Fibroblast of skin of left quadriceps (primary cell): ENCODE measurements at regions not wholly inside any gene's neighbourhood (a gene's known extent, or its start where the extent isn't known, plus 50 kb on each side); places are given as distances from the start of the nearest gene placed in this dataset.
"Not testable (repeated sequence)": the region's sequence is repeated elsewhere in the genome, so short reads cannot be mapped to it uniquely, and the experiment has no call there.

Experiments
- DNase-seq, 2 experiments: peaks; one replicate each; pipeline ENCODE4 v3.0.0-alpha.2; 2013; ENCODE audit warnings: low read depth in 2 of 2

GRCh38 chr12:97616946-97617345, 154.3 kb downstream of the RMST start:
- no peak for DNase-seq

GRCh38 chr12:97628962-97629361, 166.4 kb downstream of the RMST start:
- DNase-seq, result no peak

- no peak for DNase-seq
These were observed 166.8 kb downstream of the RMST start for GRCh38 chr12:97629382-97629781.

GRCh38 chr12:97630356-97630755, 167.8 kb downstream of the RMST start:
- no peak for DNase-seq

- DNase-seq, result no peak
These were observed 168.3 kb downstream of the RMST start for GRCh38 chr12:97630875-97631274.

- no peak for DNase-seq
These were observed 175.2 kb downstream of the RMST start for GRCh38 chr12:97637770-97638169.

- DNase-seq, result no peak
These were observed 176.1 kb downstream of the RMST start for GRCh38 chr12:97638739-97639138.

- no peak for DNase-seq
These were observed 177.1 kb downstream of the RMST start for GRCh38 chr12:97639702-97640101.

- DNase-seq, result no peak
These were observed 178.2 kb downstream of the RMST start for GRCh38 chr12:97640826-97641225.

- no peak for DNase-seq
These were observed 180.3 kb downstream of the RMST start for GRCh38 chr12:97642911-97643310.

- no peak for DNase-seq
These were observed 181.3 kb downstream of the RMST start for GRCh38 chr12:97643924-97644323.

- DNase-seq, result no peak
These were observed 183.1 kb downstream of the RMST start for GRCh38 chr12:97645726-97646125.

- DNase-seq, result no peak
These were observed 184.5 kb downstream of the RMST start for GRCh38 chr12:97647142-97647541.

- DNase-seq, result peak in 1 of 2 experiments; percentile 0
These were observed 187.6 kb downstream of the RMST start for GRCh38 chr12:97650242-97650641.

- DNase-seq, result not testable (repeated sequence)
These were observed 193.9 kb downstream of the RMST start for GRCh38 chr12:97656548-97656947.

- no peak for DNase-seq
These were observed 196.7 kb downstream of the RMST start for GRCh38 chr12:97659117-97659880.

- no peak for DNase-seq
These were observed 203.7 kb downstream of the RMST start for GRCh38 chr12:97666263-97666662.

- DNase-seq, result no peak
These were observed 210.3 kb downstream of the RMST start for GRCh38 chr12:97672870-97673269.

GRCh38 chr12:97680751-97681150, 218.1 kb downstream of the RMST start:
- no peak for DNase-seq

- DNase-seq, result no peak
These were observed 219.3 kb downstream of the RMST start for GRCh38 chr12:97681612-97682504.

GRCh38 chr12:97685360-97685759, 222.8 kb downstream of the RMST start:
- no peak for DNase-seq

GRCh38 chr12:97701901-97702300, 239.3 kb downstream of the RMST start:
- no peak for DNase-seq

- DNase-seq, result no peak
These were observed 248.8 kb downstream of the RMST start for GRCh38 chr12:97711392-97711791.
